GM18951 (cell line): ENCODE measurements at regions not wholly inside any gene's neighbourhood (a gene's known extent, or its start where the extent isn't known, plus 50 kb on each side); places are given as distances from the start of the nearest gene placed in this dataset.

Source experiments
- POLR2A ChIP-seq: IDR thresholded peaks from 4 replicates; pipeline ENCODE4 v1.6.1; 2011; ENCODE audit warnings: mild to moderate bottlenecking; ENCODE audit not compliant: insufficient read length, insufficient read depth; ENCODE audit errors: extremely low read depth
- in situ Hi-C: fragments of 300-500 bp; cut with MboI; formaldehyde crosslinking; loops from one replicate; pipeline ENCODE4 v1.12.0; 2022; ENCODE audit warnings: low sequenced_read_pairs, mixed read lengths, inconsistent platforms; ENCODE audit not compliant: unreplicated experiment

DNA sequence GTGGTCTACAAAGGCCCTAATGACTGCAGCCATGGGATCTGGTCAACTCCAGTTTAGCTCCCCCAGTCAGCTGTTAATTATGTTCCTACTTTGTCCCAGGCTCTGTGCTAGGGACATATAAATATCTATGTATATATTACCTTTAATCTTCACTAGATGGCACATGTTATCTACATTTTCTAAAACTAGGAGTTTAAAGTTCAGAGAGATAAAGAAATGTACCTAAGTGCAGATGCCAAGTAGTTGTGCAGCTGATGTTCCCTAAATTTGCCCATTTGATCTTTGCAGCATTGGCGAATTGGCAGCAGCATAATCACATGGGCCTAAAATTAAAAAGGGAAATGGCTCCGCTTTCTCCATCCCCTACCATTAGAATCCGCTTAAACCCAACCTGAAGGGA, 541.1 kb downstream of the MED13L start:
- in situ Hi-C loops: no loop called here
- TF ChIP-seq POLR2A: no peak

DNA sequence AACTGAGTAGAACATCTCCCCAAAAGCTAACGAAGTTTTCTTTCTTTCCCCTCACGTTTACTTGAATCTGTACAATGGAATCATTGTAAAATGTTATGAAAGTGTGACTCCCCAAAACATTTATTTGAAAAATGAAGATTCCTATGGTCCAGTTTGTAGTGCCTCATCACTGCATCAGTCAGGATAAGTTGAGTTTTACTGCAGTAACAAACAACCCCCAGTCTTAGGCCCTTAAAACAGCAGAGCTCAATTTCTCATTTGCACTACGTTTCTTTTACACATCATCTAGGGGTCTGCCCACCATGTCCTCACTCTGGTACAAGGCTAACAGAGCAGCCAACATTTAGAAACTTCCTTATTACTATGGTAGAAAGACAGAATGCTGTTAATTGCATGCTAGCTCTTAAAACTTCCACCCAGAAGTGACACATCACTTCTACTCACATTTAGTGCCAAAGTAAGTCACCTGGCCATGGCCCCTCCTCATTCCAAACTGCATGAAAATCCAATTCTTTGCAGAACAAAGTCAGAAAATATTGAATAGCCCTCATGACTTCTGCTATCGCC, 546.4 kb downstream of the MED13L start:
- TF ChIP-seq POLR2A: no peak
- in situ Hi-C loops: no loop called here

DNA sequence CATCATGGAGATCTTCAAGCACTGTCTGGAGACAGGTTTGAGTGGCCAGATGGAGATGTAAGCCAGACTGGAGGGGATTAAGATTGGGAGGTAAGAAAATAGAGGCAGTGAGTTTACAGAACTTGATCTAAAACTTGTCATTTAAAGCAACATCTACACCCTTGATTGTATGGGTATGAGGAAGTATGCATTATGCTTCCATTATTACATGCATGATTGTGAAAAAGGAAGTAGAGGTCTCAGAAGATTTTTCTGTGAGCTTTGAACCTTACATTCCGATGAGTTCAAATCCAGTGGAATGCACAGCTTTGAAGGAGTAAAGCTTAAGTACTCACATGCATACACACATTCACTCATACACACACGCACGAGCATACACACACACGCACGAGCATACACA, 550.8 kb downstream of the MED13L start:
- TF ChIP-seq POLR2A: no peak
- in situ Hi-C loops: no loop called here

DNA sequence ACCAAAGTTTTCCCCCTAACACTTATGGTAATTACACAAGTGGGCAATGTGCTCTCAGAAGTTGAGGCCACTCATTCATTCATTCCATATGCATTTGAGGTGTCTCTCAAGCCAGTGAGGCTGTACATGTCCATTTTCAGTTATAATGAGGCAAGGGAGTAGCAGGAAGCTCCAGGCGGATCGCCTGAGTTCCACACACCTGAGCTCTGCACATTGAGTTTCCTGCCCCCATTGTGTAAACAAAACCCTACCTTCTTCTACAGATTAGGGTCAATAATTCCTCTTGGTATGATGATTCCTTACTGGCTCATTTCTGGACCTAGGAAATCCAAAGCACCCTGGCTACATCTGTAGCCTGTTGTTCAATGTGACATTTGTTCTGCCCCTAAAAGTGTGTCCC, 555.3 kb downstream of the MED13L start:
- TF ChIP-seq POLR2A: no peak
- in situ Hi-C loops: no loop called here

DNA sequence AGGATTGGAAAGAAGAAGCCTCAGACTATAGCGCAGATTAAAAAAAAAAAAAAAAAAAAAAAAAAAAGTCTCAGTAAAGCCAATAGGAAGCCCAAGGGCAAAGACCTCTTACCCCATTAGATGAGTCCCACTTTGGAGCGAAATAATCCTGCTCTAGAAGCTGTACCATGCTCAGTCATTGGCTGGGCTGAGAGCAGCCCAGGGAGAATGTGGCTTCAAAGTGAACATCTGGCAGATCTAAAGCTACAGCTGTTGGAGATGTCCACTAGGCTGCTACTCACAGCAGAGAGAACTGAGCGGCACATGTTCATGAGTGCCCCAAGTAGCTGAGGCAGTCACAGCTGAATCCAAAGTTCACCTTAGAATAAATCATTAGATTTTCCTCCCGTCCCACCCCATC, 560.9 kb downstream of the MED13L start:
- no peak for TF ChIP-seq POLR2A
- in situ Hi-C loops: no loop called here

DNA sequence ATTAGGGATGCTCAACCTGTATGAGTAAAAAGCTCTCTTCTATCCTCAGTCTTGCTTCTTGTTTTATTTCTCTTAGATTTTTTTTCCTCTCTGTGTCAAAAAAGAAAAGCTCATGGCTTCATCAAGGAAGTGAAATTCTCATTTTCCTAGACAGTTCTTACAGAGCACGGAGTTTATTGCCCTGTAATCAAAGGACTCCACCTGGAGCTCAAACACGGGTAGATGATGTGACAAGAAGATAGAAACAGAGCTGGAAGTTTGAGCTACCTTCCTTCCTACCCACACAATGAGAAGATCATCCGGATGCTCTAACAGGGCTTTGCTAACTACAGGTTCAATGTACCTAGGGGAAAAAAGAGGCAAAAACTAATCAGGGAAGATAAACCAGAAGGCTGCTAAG, 564.8 kb downstream of the MED13L start:
- TF ChIP-seq POLR2A: no peak
- in situ Hi-C loops: no loop called here

DNA sequence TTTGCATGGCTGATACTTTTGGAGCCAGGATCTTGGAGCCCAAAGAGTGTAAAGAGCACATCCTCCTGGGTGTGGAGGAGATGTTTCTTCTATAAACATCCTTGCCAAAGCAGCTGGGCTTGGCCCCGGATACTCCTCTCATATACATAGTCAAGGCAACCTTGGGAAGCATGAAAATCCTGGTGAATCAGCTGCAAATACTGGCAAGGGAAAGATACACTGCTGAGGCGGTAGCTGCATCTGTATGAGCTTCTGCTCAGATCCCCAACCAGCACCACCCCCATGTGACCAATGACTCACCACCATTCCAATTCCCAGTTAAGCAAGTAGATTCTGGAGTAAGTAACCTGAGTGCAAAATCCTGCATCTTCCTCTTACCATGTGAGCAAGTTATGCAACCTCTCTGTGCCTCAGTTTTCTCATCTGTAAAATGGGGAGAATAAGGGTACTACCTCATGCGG, 567.4 kb downstream of the MED13L start:
- TF ChIP-seq POLR2A: no peak
- in situ Hi-C loops: no loop called here

DNA sequence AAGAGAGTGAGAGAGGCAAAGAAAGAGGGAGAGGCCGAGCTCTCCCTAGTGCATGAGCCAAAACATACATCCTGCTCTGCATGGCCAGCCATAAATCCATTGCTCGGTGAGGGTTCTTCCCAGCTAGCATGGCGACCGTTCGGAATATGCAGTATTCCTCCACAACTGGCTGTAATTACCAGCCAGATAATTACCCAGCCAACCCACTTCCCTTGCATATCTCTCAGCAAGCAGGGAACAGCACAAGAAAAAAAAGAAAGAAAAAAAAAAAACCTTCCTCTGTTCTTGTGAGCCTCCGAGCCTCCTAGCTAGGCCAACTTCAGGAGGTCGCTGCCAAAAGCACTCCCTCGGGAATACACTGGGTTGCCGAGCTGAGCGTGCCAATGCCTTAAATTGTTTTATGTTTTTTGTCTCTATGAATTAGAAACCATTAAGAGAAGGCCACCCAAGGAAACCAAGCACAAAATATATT, 567.9 kb downstream of the MED13L start:
- in situ Hi-C loops: no loop called here
- TF ChIP-seq POLR2A: no peak

DNA sequence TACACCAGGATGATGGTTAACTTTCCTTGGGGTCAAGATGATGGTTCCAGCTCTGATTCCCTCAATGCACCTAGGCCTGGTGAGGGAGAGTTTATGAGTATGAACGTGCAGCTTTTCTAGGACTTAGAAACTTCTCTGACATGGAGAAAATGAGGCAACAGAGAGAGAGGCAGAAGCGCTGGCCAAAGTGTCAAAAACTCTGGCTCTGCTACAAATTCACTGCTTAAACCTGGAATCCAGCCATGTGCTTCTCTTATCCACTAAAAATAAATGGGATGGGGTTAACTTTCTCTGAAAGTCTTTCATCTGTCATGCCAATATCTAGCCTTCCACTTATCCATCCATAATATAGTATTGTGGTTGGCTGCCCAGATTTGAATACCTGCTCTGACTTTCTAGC, 568.7 kb downstream of the MED13L start:
- in situ Hi-C loops: no loop called here
- TF ChIP-seq POLR2A: no peak

DNA sequence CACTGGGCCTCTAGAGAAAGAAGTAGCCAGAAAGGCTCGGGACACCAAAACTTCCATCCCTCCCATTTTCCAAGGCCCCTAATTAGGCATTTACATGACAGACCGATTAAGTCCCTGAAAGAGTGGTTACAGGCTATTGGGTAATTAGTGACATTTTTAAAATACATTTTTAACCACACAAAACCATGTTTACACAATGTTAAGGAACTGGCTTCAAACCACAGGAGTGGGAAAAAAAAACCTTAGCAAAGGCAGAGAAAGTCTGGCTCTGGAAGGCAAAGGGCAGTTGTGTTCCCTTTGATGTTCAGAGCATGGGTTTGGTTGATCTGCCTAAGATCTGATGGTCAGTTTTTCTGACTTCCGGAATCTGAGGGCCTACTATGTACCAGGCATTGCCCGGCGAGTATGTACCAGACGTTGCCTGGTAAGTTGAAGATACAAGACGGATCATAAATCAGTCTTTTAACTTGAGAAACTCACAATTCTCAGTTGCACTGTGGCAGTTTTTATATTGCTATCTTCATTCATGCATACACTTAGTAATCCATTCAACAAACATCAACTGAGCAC, 576.5 kb downstream of the MED13L start:
- in situ Hi-C loops: no loop called here

DNA sequence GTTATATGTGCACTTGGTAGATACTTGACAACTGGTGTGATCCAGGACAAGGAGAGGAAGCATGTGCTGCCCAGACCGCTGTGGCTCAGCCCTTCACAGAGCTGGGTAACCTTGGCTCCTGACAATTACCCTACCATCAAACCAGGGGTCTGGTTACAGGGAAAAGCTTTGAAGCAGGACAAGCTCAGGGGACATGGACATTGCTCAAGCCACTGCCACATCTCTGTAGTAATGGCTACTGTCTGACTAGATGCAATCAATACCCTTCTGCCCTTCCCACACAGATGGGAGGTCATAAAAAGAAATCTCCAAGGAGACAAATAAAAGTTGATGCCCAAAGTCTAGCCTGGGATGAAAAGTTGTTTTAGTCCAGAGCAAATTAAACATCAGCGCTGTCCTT, 577.4 kb downstream of the MED13L start:
- no peak for TF ChIP-seq POLR2A

More for the DNA sequence above, 576.5 kb downstream of the MED13L start:
- no peak for TF ChIP-seq POLR2A

DNA sequence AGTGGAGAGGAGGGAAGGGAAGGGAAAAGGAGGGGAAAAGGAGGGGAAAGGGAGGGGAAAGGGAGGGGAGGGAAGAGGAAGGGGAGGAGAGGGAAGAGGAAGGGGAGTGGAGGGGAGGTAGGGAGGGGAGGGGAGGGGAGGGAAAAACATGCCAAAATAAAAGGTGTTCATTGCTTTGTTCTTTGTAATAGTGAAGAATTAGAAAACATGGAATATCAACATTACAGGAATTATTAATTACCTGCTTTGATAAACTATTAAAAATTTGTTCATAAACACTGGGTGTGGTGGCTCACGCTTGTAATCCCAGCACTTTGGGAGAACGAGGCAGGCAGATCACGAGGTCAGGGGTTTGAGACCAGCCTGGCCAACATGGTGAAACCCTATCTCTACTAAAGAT, 579.2 kb downstream of the MED13L start:
- in situ Hi-C loops: no loop called here
- TF ChIP-seq POLR2A: no peak

More for the DNA sequence above, 577.4 kb downstream of the MED13L start:
- in situ Hi-C loops: no loop called here

DNA sequence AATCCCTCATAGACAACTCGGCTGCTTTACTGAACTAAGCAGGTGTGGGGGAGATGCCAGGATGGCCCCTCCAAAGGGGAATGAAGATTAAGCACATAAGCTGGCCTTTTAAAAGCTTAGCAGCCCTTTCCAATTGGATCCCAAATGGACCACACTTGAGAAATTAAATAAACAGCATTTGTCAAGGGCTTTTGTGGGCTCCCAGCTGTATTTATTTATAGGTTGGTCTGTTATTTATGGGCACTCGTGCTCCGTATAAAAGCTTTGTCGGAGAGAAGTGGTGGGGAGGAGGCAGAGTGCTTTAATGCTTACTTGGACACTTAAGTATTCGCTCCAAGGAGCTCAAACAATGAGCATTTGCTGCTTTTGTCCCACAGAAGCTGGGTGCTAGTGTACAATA, 580.2 kb downstream of the MED13L start:
- TF ChIP-seq POLR2A: no peak
- in situ Hi-C loops: no loop called here

DNA sequence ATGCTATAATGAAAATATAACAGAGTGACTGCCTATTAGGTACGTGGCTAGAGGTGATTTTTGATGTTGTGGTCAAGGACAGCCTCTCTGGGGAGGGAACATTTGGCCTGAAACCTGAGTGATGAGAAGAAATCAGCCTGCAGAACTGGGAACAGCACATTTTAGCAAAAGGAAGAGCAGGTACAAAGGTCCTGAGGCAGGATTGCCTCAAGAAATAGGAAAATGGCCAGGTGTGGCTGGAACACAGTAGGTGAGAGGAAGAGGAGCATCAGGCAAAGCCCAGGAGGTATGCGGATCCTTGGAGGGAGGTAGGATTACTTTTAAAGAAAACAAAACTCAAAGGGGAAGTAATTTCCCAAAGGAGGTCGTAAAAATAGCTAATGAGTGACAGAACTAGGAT, 582.9 kb downstream of the MED13L start:
- in situ Hi-C loops: no loop called here
- TF ChIP-seq POLR2A: no peak
